ENCODE measurements at regions not wholly inside any gene's neighbourhood (a gene's known extent, or its start where the extent isn't known, plus 50 kb on each side); places are given as distances from the start of the nearest gene placed in this dataset.

- TF ChIP-seq TAF1 (IDR thresholded peaks at IDR 0.05; ENCODE audit: borderline replicate concordance, insufficient read depth, low read length) (no peak), POLR2AphosphoS5 (IDR thresholded peaks at IDR 0.05; ENCODE audit: low read depth, low read length) (no peak)
Observed at GRCh38 chr10:21349912-21350286, 175.6 kb downstream of the SKIDA1 start.

All from PFSK-1 (cell line).